ENCODE measurements at regions not wholly inside any gene's neighbourhood (a gene's known extent, or its start where the extent isn't known, plus 50 kb on each side); places are given as distances from the start of the nearest gene placed in this dataset.

DNA sequence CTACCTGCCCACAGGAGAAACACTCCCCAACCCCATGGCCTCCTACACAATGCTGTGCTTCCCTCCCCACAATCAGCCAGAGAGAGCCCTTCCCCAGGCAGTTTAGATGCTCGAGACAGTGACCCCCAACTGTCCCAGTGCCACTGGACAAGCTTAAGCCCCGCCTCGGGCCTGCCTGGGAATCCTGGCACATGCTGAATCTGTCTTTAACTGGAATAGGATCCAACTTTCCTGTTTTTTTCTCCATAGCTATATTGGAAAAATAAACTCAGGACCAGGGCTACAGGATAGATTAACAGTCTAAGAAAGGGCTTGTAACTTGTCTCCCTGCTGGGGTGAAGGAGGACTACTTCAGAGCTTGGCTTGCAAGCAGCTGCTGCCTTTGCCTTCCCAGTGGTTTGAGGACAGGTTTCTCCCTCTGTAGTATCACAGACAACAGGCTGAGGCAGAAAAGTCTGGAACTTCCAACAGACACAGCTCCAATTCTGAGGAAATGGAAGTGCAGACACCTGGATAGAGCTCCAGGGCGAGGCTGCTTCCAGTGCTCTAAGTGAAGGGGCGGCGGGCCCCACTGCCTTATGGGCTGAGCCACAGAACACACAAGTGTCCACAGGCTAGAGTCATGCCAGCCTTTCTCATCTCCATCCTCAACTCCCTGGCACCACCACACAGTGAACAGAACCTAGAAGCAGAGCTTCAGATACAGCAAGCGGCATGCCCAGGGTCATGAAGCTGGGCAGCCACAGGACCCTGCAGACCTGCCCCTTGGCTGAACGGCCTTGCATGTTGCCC is 228.3 kb downstream of the TUBA3C start:
- no peaks in the 10 kb centered on the region for H3K4me1 ChIP-seq (ENCODE audit: low read length)
- TF ChIP-seq, protein P1, sequence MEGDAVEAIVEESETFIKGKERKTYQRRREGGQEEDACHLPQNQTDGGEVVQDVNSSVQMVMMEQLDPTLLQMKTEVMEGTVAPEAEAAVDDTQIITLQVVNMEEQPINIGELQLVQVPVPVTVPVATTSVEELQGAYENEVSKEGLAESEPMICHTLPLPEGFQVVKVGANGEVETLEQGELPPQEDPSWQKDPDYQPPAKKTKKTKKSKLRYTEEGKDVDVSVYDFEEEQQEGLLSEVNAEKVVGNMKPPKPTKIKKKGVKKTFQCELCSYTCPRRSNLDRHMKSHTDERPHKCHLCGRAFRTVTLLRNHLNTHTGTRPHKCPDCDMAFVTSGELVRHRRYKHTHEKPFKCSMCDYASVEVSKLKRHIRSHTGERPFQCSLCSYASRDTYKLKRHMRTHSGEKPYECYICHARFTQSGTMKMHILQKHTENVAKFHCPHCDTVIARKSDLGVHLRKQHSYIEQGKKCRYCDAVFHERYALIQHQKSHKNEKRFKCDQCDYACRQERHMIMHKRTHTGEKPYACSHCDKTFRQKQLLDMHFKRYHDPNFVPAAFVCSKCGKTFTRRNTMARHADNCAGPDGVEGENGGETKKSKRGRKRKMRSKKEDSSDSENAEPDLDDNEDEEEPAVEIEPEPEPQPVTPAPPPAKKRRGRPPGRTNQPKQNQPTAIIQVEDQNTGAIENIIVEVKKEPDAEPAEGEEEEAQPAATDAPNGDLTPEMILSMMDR (IDR thresholded peaks at IDR 0.05; ENCODE audit: low read depth, low read length) = no peak
- TF ChIP-seq EZH2phosphoT487 (IDR thresholded peaks at IDR 0.05; ENCODE audit: low read depth) = no peak
- H3K9ac ChIP-seq (ENCODE audit: low read length) = no peak overlapping the region
- no peak overlapping the region for H3K4me2 ChIP-seq (ENCODE audit: low read length)
- H3K36me3 ChIP-seq (replicated peaks; ENCODE audit: low read depth, low read length) = no peaks in the 10 kb centered on the region
- no peaks in the 10 kb centered on the region for H3K79me2 ChIP-seq (ENCODE audit: low read length)
- no peak overlapping the region for H3K4me3 ChIP-seq (ENCODE audit: low read length)
- no peak overlapping the region for H2AFZ ChIP-seq (ENCODE audit: low read depth, low read length)
- H3K27ac ChIP-seq (ENCODE audit: low read length) = no peak overlapping the region
- no peaks in the 10 kb centered on the region for H3K27me3 ChIP-seq (ENCODE audit: low read depth, low read length)
- H4K20me1 ChIP-seq (ENCODE audit: insufficient read depth, low read length) = no peaks in the 10 kb centered on the region
- H3K9me3 ChIP-seq (ENCODE audit: insufficient read depth, low read length) = peaks cover 6% of the 10 kb centered on the region; the same call in 1 of the 2 replicates

DNA sequence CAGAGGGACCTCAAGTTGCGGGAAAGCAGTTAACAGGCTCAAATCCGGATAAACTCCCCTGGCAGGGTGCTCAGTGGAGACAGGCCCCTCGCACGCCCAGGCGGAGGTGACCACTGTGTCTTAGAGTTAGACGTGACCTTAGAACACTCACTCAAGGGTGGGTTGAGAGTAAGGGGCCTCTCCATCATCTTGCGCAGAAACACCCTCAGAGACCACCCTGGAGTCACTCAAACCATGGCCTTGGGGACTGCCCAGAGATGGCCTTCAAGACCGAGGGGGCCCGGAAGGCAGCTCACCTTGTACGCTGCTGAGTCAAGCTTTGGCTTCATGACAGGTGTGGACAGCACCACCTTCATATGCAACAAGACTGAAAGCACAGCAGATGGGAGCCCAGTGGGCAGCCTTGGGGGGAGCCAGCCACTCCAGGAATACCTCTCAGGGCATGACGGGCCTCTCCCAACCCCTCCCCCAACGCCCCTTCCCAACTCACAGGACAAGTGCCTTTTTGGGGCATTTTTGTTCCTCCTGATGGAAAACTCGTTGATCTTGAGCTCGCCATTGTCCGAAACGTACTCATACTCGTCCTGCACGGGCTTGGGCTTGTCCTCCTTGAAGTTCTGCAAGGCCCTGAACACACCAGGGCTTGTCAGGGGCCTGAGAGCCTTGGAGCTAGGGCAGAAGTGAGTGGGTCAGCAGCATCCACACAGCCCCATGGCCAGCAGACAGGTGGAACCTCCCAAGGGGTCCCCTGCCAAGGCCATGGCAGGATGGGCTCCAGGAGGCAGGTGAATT is 229.2 kb downstream of the TUBA3C start:
- Histone ChIP-seq H3K27me3 (ENCODE audit: low read depth, low read length) (no peaks in the 10 kb centered on the region), H3K4me1 (ENCODE audit: low read length) (no peaks in the 10 kb centered on the region), H3K9ac (ENCODE audit: low read length) (no peak overlapping the region), H3K27ac (ENCODE audit: low read length) (no peak overlapping the region), H4K20me1 (ENCODE audit: insufficient read depth, low read length) (no peaks in the 10 kb centered on the region), H3K4me3 (ENCODE audit: low read length) (no peak overlapping the region), H3K4me2 (ENCODE audit: low read length) (no peak overlapping the region), H3K36me3 (replicated peaks; ENCODE audit: low read depth, low read length) (no peaks in the 10 kb centered on the region), H3K9me3 (ENCODE audit: insufficient read depth, low read length) (peaks cover 6% of the 10 kb centered on the region; the same call in 1 of the 2 replicates), H3K79me2 (ENCODE audit: low read length) (no peaks in the 10 kb centered on the region), H2AFZ (ENCODE audit: low read depth, low read length) (no peak overlapping the region)
- TF ChIP-seq, protein P1 (IDR thresholded peaks at IDR 0.05; ENCODE audit: low read depth, low read length) = no peak
- TF ChIP-seq EZH2phosphoT487 (IDR thresholded peaks at IDR 0.05; ENCODE audit: low read depth) = no peak

GRCh38 chr13:18951412-18951811 is 230.2 kb downstream of the TUBA3C start:
- no peak overlapping the region for H2AFZ ChIP-seq (ENCODE audit: low read depth, low read length)
- H3K4me1 ChIP-seq (ENCODE audit: low read length) = no peaks in the 10 kb centered on the region
- H3K9ac ChIP-seq (ENCODE audit: low read length) = no peak overlapping the region
- no peaks in the 10 kb centered on the region for H3K36me3 ChIP-seq (replicated peaks; ENCODE audit: low read depth, low read length)
- H3K4me2 ChIP-seq (ENCODE audit: low read length) = no peak overlapping the region
- H3K4me3 ChIP-seq (ENCODE audit: low read length) = no peak overlapping the region
- H3K79me2 ChIP-seq (ENCODE audit: low read length) = no peaks in the 10 kb centered on the region
- no peak overlapping the region for H3K27ac ChIP-seq (ENCODE audit: low read length)
- no peaks in the 10 kb centered on the region for H3K27me3 ChIP-seq (ENCODE audit: low read depth, low read length)
- H3K9me3 ChIP-seq (ENCODE audit: insufficient read depth, low read length) = no peaks in the 10 kb centered on the region
- no peaks in the 10 kb centered on the region for H4K20me1 ChIP-seq (ENCODE audit: insufficient read depth, low read length)
- TF ChIP-seq, protein P1 (IDR thresholded peaks at IDR 0.05; ENCODE audit: low read depth, low read length) = no peak

- H3K27me3 ChIP-seq (ENCODE audit: low read depth, low read length) = no peaks in the 10 kb centered on the region
- no peak overlapping the region for H2AFZ ChIP-seq (ENCODE audit: low read depth, low read length)
- H3K79me2 ChIP-seq (ENCODE audit: low read length) = no peaks in the 10 kb centered on the region
- H3K9me3 ChIP-seq (ENCODE audit: insufficient read depth, low read length) = no peaks in the 10 kb centered on the region
- no peak overlapping the region for H3K9ac ChIP-seq (ENCODE audit: low read length)
- no peaks in the 10 kb centered on the region for H3K4me1 ChIP-seq (ENCODE audit: low read length)
- H3K4me2 ChIP-seq (ENCODE audit: low read length) = no peak overlapping the region
- no peak overlapping the region for H3K27ac ChIP-seq (ENCODE audit: low read length)
- TF ChIP-seq, protein P1 (IDR thresholded peaks at IDR 0.05; ENCODE audit: low read depth, low read length) = no peak
- TF ChIP-seq EZH2phosphoT487 (IDR thresholded peaks at IDR 0.05; ENCODE audit: low read depth) = no peak
- H3K4me3 ChIP-seq (ENCODE audit: low read length) = no peak overlapping the region
- H3K36me3 ChIP-seq (replicated peaks; ENCODE audit: low read depth, low read length) = no peaks in the 10 kb centered on the region
- no peaks in the 10 kb centered on the region for H4K20me1 ChIP-seq (ENCODE audit: insufficient read depth, low read length)
Observed at GRCh38 chr13:18949970-18950369, 231.7 kb downstream of the TUBA3C start.
